Peyer's patch (tissue), 4 donors: ENCODE measurements at regions not wholly inside any gene's neighbourhood (a gene's known extent, or its start where the extent isn't known, plus 50 kb on each side); places are given as distances from the start of the nearest gene placed in this dataset.

Experiments used
- CTCF ChIP-seq, 6 experiments: fragments of 450-650 bp in 4 of 6; fragments of 200-600 bp in 2 of 6; sonication (generic) in 1 of 6; IDR thresholded peaks; one replicate each; pipeline ENCODE4 v1.5.1; 2017 to 2019; ENCODE audit warnings: antibody characterized with exemption in 6 of 6, mild to moderate bottlenecking in 3 of 6, moderate library complexity in 1 of 6
- POLR2A ChIP-seq, 2 donors: fragments of 450-650 bp; IDR thresholded peaks; one replicate each; pipeline ENCODE4 v1.5.1; 2017; ENCODE audit warnings: antibody characterized with exemption in 2 of 2, mild to moderate bottlenecking in 2 of 2, moderate library complexity in 2 of 2

- TF ChIP-seq CTCF (IDR thresholded peaks at IDR 0.05), result no peak
- no peak for TF ChIP-seq POLR2A (IDR thresholded peaks at IDR 0.05)
These were observed 422.2 kb upstream of the MTPN start for GRCh38 chr7:136399385-136399784.
